ENCODE measurements at regions not wholly inside any gene's neighbourhood (a gene's known extent, or its start where the extent isn't known, plus 50 kb on each side); places are given as distances from the start of the nearest gene placed in this dataset.

- BruUV-seq (replicated peaks), result no TSS peak
- DNase-seq, result no peak
- CTCF ChIA-PET, result no interaction called here
- TF ChIP-seq, protein P1, sequence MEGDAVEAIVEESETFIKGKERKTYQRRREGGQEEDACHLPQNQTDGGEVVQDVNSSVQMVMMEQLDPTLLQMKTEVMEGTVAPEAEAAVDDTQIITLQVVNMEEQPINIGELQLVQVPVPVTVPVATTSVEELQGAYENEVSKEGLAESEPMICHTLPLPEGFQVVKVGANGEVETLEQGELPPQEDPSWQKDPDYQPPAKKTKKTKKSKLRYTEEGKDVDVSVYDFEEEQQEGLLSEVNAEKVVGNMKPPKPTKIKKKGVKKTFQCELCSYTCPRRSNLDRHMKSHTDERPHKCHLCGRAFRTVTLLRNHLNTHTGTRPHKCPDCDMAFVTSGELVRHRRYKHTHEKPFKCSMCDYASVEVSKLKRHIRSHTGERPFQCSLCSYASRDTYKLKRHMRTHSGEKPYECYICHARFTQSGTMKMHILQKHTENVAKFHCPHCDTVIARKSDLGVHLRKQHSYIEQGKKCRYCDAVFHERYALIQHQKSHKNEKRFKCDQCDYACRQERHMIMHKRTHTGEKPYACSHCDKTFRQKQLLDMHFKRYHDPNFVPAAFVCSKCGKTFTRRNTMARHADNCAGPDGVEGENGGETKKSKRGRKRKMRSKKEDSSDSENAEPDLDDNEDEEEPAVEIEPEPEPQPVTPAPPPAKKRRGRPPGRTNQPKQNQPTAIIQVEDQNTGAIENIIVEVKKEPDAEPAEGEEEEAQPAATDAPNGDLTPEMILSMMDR (IDR thresholded peaks at IDR 0.05; ENCODE audit: unreplicated experiment), result no peak
- no peaks in the 10 kb centered on the region for H3K9me3 Mint-ChIP-seq (ENCODE audit: low read depth, unreplicated experiment)
- no peak overlapping the region for H3K27ac Mint-ChIP-seq (ENCODE audit: unreplicated experiment)
- no peaks in the 10 kb centered on the region for H3K27me3 Mint-ChIP-seq (ENCODE audit: unreplicated experiment)
- no peaks in the 10 kb centered on the region for H3K4me1 Mint-ChIP-seq (ENCODE audit: low read depth, unreplicated experiment)
- intact Hi-C loops (cut with micrococcal nuclease; ENCODE audit: unreplicated experiment), result no loop called here
- no peaks in the 10 kb centered on the region for H3K36me3 Mint-ChIP-seq (ENCODE audit: insufficient read depth, unreplicated experiment)
- H3K4me3 Mint-ChIP-seq (ENCODE audit: low read depth, unreplicated experiment), result no peak overlapping the region
These were observed 169.6 kb downstream of the ZNF365 start for GRCh38 chr10:62543571-62544355.

DNA sequence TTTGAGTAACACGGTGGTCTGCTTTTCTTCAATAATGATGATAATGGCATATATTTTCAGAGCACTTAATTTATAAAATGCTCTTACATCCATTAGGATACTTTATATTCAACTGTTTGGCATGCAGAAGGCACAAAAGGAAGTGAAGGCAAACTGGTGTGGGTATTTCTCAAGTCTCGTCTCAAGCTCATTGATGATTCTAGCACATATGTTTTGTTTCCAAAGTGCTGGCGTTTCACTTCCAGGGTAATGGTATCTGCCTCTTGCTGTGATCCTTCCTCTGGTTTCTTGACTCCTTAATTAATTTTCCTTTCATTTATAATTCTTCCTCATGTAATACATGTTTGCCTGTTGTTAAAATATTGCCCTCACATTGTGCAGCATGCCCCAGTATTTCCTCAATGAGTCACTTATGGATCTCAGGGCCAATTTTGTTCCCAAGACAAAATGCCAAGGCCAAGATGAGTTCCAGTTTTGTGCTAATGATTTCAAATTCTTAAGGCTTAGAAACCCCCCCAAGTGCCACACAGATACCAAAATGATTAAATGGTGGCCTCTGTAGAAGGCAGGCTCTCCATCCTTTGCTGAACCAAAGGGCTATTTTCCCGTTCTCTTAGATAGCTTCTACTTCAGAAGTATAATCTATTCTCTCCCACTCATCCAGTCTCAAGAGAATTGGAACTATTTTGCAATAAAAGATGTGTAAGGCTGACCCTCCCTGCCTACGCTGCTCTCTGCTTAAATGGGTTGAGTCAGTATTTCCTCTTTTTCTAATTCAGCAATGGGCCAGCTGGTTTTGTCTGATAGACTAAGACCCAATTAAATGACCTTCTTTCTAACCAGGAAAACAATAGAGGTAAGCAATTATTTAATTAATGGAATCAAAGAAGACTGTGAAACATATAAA lies 171.2 kb downstream of the ZNF365 start:
- no TSS peak for BruUV-seq (replicated peaks)
- Mint-ChIP-seq H3K4me1 (ENCODE audit: low read depth, unreplicated experiment) (no peaks in the 10 kb centered on the region), H3K36me3 (ENCODE audit: insufficient read depth, unreplicated experiment) (no peaks in the 10 kb centered on the region), H3K9me3 (ENCODE audit: low read depth, unreplicated experiment) (no peaks in the 10 kb centered on the region), H3K4me3 (ENCODE audit: low read depth, unreplicated experiment) (no peak overlapping the region), H3K27ac (ENCODE audit: unreplicated experiment) (no peak overlapping the region), H3K27me3 (ENCODE audit: unreplicated experiment) (no peaks in the 10 kb centered on the region)
- no peak for DNase-seq
- CTCF ChIA-PET, result interaction anchor here (0.7 kb wide), 1 partner anchor 11 kb away, joined by 3 read pairs; no protein-coding TSS in a partner anchor
- intact Hi-C loops (cut with micrococcal nuclease; ENCODE audit: unreplicated experiment), result no loop called here
- TF ChIP-seq, protein P1 (IDR thresholded peaks at IDR 0.05; ENCODE audit: unreplicated experiment), result no peak

GRCh38 chr10:62548686-62549085 lies 174.5 kb downstream of the ZNF365 start:
- Mint-ChIP-seq H3K27ac (ENCODE audit: unreplicated experiment) (no peak overlapping the region), H3K27me3 (ENCODE audit: unreplicated experiment) (no peaks in the 10 kb centered on the region), H3K4me3 (ENCODE audit: low read depth, unreplicated experiment) (no peak overlapping the region), H3K4me1 (ENCODE audit: low read depth, unreplicated experiment) (no peaks in the 10 kb centered on the region), H3K36me3 (ENCODE audit: insufficient read depth, unreplicated experiment) (no peaks in the 10 kb centered on the region), H3K9me3 (ENCODE audit: low read depth, unreplicated experiment) (no peaks in the 10 kb centered on the region)
- CTCF ChIA-PET, result no interaction called here
- TF ChIP-seq, protein P1 (IDR thresholded peaks at IDR 0.05; ENCODE audit: unreplicated experiment), result no peak
- intact Hi-C loops (cut with micrococcal nuclease; ENCODE audit: unreplicated experiment), result no loop called here
- no peak for DNase-seq
- no TSS peak for BruUV-seq (replicated peaks)

- Mint-ChIP-seq H3K9me3 (ENCODE audit: low read depth, unreplicated experiment) (no peaks in the 10 kb centered on the region), H3K4me1 (ENCODE audit: low read depth, unreplicated experiment) (no peaks in the 10 kb centered on the region), H3K27me3 (ENCODE audit: unreplicated experiment) (no peaks in the 10 kb centered on the region), H3K27ac (ENCODE audit: unreplicated experiment) (no peak overlapping the region), H3K36me3 (ENCODE audit: insufficient read depth, unreplicated experiment) (no peaks in the 10 kb centered on the region), H3K4me3 (ENCODE audit: low read depth, unreplicated experiment) (no peak overlapping the region)
- DNase-seq, result no peak
- TF ChIP-seq, protein P1 (IDR thresholded peaks at IDR 0.05; ENCODE audit: unreplicated experiment), result no peak
- no TSS peak for BruUV-seq (replicated peaks)
- intact Hi-C loops (cut with micrococcal nuclease; ENCODE audit: unreplicated experiment), result loop anchor here (5.0 to 10.0 kb wide), 2 partner anchors 113 to 285 kb away; partner anchors contain the start of gene RTKN2
- CTCF ChIA-PET, result no interaction called here
These were observed 176.0 kb downstream of the ZNF365 start for GRCh38 chr10:62550173-62550572.

Data from Calu3 (cell line).